Omental fat pad (tissue), 3 donors: ENCODE measurements at regions not wholly inside any gene's neighbourhood (a gene's known extent, or its start where the extent isn't known, plus 50 kb on each side); places are given as distances from the start of the nearest gene placed in this dataset.

Experiments used
- ATAC-seq: fragments of 150-250 bp; one replicate; pipeline ENCODE4 v1.9.1; 2016; ENCODE audit warnings: mild to moderate bottlenecking, moderate library complexity; ENCODE audit not compliant: low FRiP score
- DNase-seq: peaks from one replicate; pipeline ENCODE4 v3.0.0-alpha.2; 2019; ENCODE audit warnings: low spot score
- CTCF ChIP-seq, 3 donors: fragments of 450-650 bp; IDR thresholded peaks; one replicate each; pipeline ENCODE4 v1.5.1; 2016 to 2017; ENCODE audit warnings: antibody characterized with exemption in 3 of 3, mild to moderate bottlenecking in 3 of 3, moderate library complexity in 2 of 3

- ATAC-seq (no peak), DNase-seq (no peak)
- TF ChIP-seq CTCF (IDR thresholded peaks at IDR 0.05) = no peak
Observed at GRCh38 chr15:79230766-79231165, 51.8 kb upstream of the ANKRD34C start.

GRCh38 chr15:79222808-79223207 is 59.7 kb upstream of the ANKRD34C start:
- DNase-seq = no peak
- no peak for ATAC-seq
- no peak for TF ChIP-seq CTCF (IDR thresholded peaks at IDR 0.05)

GRCh38 chr15:79221696-79222095 is 60.8 kb upstream of the ANKRD34C start:
- ATAC-seq (no peak), DNase-seq (no peak)
- TF ChIP-seq CTCF (IDR thresholded peaks at IDR 0.05) = no peak

GRCh38 chr15:79219393-79220056 is 63.0 kb upstream of the ANKRD34C start:
- ATAC-seq = no peak
- no peak for DNase-seq
- TF ChIP-seq CTCF (IDR thresholded peaks at IDR 0.05) = no peak

- ATAC-seq = no peak
- no peak for DNase-seq
- no peak for TF ChIP-seq CTCF (IDR thresholded peaks at IDR 0.05)
Observed at GRCh38 chr15:79218588-79219200, 63.8 kb upstream of the ANKRD34C start.

- DNase-seq (no peak), ATAC-seq (no peak)
- TF ChIP-seq CTCF (IDR thresholded peaks at IDR 0.05) = no peak
Observed at GRCh38 chr15:79213650-79214049, 68.9 kb upstream of the ANKRD34C start.

GRCh38 chr15:79212589-79213157 is 69.8 kb upstream of the ANKRD34C start:
- no peak for TF ChIP-seq CTCF (IDR thresholded peaks at IDR 0.05)
- no peak for ATAC-seq

More at GRCh38 chr15:79212589-79213157, 69.8 kb upstream of the ANKRD34C start:
- DNase-seq = no peak
